ENCODE measurements at regions not wholly inside any gene's neighbourhood (a gene's known extent, or its start where the extent isn't known, plus 50 kb on each side); places are given as distances from the start of the nearest gene placed in this dataset.
A peak's percentile ranks its signal among the peaks of the same experiment; 100 is the strongest.

- H3K23ac ChIP-seq (ENCODE audit: insufficient read length, low read depth, low read length) = no peak overlapping the region
- no peak overlapping the region for H4K8ac ChIP-seq (replicated peaks; ENCODE audit: insufficient read length, low read depth, low read length)
- H3K4ac ChIP-seq (ENCODE audit: low read depth, low read length) = no peak overlapping the region
- H3K23me2 ChIP-seq (ENCODE audit: insufficient read length, low read depth, low read length, poor library complexity, severe bottlenecking) = no peaks in the 10 kb centered on the region
- peak; percentile 33 for DNase-seq
- no peak overlapping the region for H2AFZ ChIP-seq (ENCODE audit: low read length)
- H3K9me3 ChIP-seq (ENCODE audit: control insufficient read depth, low read depth, low read length) = no peaks in the 10 kb centered on the region
- no peak overlapping the region for H2BK5ac ChIP-seq (ENCODE audit: insufficient read length, low read length)
- H3K27ac ChIP-seq (ENCODE audit: insufficient read length, low read depth, low read length) = no peak overlapping the region
- no peak overlapping the region for H2BK15ac ChIP-seq (ENCODE audit: low read depth, low read length)
- Mint-ChIP-seq H3K27me3 (ENCODE audit: low read depth) (no peaks in the 10 kb centered on the region), H3K27ac (no peak overlapping the region), H3K36me3 (ENCODE audit: insufficient read depth in 1 of 3, low read depth in 3 of 3) (peaks cover 0 to 6% (median 5%) of the 10 kb centered on the region in 3 experiments; a peak in 2 of 7 replicates), H3K9me3 (peaks cover 3 to 5% of the 10 kb centered on the region in 2 experiments; a peak in 3 of 5 replicates), H3K4me1 (peaks cover 17 to 30% of the 10 kb centered on the region in 2 experiments), H3K4me3 (peak overlapping the region in 1 of 2 experiments; percentile 48; a peak in 1 of 5 replicates)
- no peak overlapping the region for H2AK5ac ChIP-seq (ENCODE audit: insufficient read length, low read length)
- H3K79me2 ChIP-seq (ENCODE audit: insufficient read depth, low read length) = no peaks in the 10 kb centered on the region
- no peaks in the 10 kb centered on the region for H3K4me1 ChIP-seq (ENCODE audit: insufficient read depth, low read length)
- H4K91ac ChIP-seq (ENCODE audit: insufficient read length, low read depth, low read length) = no peak overlapping the region
- H3K27me3 ChIP-seq (ENCODE audit: insufficient read depth, low read length) = no peaks in the 10 kb centered on the region
- no CpG with 5 or more reads among the region's 9 CpGs for WGBS (ENCODE audit: extremely low coverage, insufficient read length, low lambda C conversion rate)
- H3K4me2 ChIP-seq (ENCODE audit: insufficient read depth, insufficient read length, low read length) = no peak overlapping the region
- no peak overlapping the region for H2BK20ac ChIP-seq (ENCODE audit: low read depth, low read length, poor library complexity, severe bottlenecking)
- no peaks in the 10 kb centered on the region for H4K20me1 ChIP-seq (ENCODE audit: control insufficient read depth, insufficient read depth, insufficient read length)
- no peak overlapping the region for H3K14ac ChIP-seq (ENCODE audit: insufficient read depth, low read length)
- no peak overlapping the region for H3T11ph ChIP-seq (ENCODE audit: low read length)
- no peaks in the 10 kb centered on the region for H3K79me1 ChIP-seq (ENCODE audit: insufficient read depth, low read depth, low read length, poor library complexity, severe bottlenecking)
- no peak overlapping the region for H3K18ac ChIP-seq (ENCODE audit: insufficient read length, low read depth, low read length)
- no peak overlapping the region for H3K56ac ChIP-seq (ENCODE audit: insufficient read length, low read depth, low read length)
- no peak overlapping the region for H4K5ac ChIP-seq (ENCODE audit: insufficient read length, low read depth, low read length)
- H2BK12ac ChIP-seq (ENCODE audit: insufficient read length, low read depth, low read length) = no peak overlapping the region
- H2BK120ac ChIP-seq (ENCODE audit: low read depth, low read length, poor library complexity, severe bottlenecking) = no peak overlapping the region
- no peak overlapping the region for H3K9ac ChIP-seq (ENCODE audit: extremely low read depth, insufficient read length, low read length)
- peak; percentile 86 for TF ChIP-seq CTCF (conservative IDR thresholded peaks at IDR 0.05)
These were observed 753.9 kb downstream of the OLFM4 start for GRCh38 chr13:53782488-53782961.

Measured in H9 (cell line).